KMS-11 (cell line): ENCODE measurements at regions not wholly inside any gene's neighbourhood (a gene's known extent, or its start where the extent isn't known, plus 50 kb on each side); places are given as distances from the start of the nearest gene placed in this dataset.

ENCODE experiments used
- H2AFZ ChIP-seq: fragments of 200-600 bp; sonication (generic); 2 replicates; pipeline ENCODE4 v1.6.1; 2016; ENCODE audit warnings: antibody characterized with exemption, mixed run types, low read depth
- H3K27ac ChIP-seq: fragments of 200-600 bp; sonication (generic); 2 replicates; pipeline ENCODE4 v1.6.1; 2016; ENCODE audit warnings: mild to moderate bottlenecking, mixed run types
- H3K27me3 ChIP-seq: fragments of 200-600 bp; sonication (generic); 2 replicates; pipeline ENCODE4 v1.6.1; 2017; ENCODE audit warnings: mild to moderate bottlenecking, low read depth, mixed run types, moderate library complexity; ENCODE audit not compliant: insufficient read depth
- H3K36me3 ChIP-seq: fragments of 200-600 bp; sonication (generic); 2 replicates; pipeline ENCODE4 v1.6.1; 2017; ENCODE audit warnings: mild to moderate bottlenecking, mixed run types; ENCODE audit not compliant: insufficient read depth
- H3K4me1 ChIP-seq: fragments of 200-600 bp; sonication (generic); 2 replicates; pipeline ENCODE4 v1.6.1; 2016; ENCODE audit warnings: mild to moderate bottlenecking, low read depth, mixed run types; ENCODE audit not compliant: poor library complexity, severe bottlenecking
- H3K4me2 ChIP-seq: fragments of 200-600 bp; sonication (generic); 2 replicates; pipeline ENCODE4 v1.7.0; 2016; ENCODE audit warnings: mild to moderate bottlenecking, mixed run types
- H3K4me3 ChIP-seq: fragments of 200-600 bp; sonication (generic); IDR thresholded peaks from 2 replicates; pipeline ENCODE4 v1.6.1; 2017; ENCODE audit warnings: low read depth, low read length, mixed read lengths; ENCODE audit not compliant: insufficient read depth
- H3K79me2 ChIP-seq: fragments of 200-600 bp; sonication (generic); 2 replicates; pipeline ENCODE4 v1.6.1; 2016; ENCODE audit warnings: low read depth, mixed run types; ENCODE audit not compliant: insufficient read depth
- H3K9ac ChIP-seq: fragments of 200-600 bp; sonication (generic); 2 replicates; pipeline ENCODE4 v1.6.1; 2016; ENCODE audit warnings: mild to moderate bottlenecking, mixed run types
- H4K20me1 ChIP-seq: fragments of 200-600 bp; sonication (generic); 2 replicates; pipeline ENCODE4 v1.6.1; 2016; ENCODE audit warnings: mild to moderate bottlenecking, mixed run types; ENCODE audit not compliant: insufficient read depth
- CTCF ChIP-seq: fragments of 200-600 bp; sonication (generic); conservative IDR thresholded peaks from 2 replicates; pipeline ENCODE4 v1.6.1; 2017; ENCODE audit warnings: low read depth, mild to moderate bottlenecking, antibody characterized with exemption, low read length, moderate library complexity, mixed read lengths

DNA sequence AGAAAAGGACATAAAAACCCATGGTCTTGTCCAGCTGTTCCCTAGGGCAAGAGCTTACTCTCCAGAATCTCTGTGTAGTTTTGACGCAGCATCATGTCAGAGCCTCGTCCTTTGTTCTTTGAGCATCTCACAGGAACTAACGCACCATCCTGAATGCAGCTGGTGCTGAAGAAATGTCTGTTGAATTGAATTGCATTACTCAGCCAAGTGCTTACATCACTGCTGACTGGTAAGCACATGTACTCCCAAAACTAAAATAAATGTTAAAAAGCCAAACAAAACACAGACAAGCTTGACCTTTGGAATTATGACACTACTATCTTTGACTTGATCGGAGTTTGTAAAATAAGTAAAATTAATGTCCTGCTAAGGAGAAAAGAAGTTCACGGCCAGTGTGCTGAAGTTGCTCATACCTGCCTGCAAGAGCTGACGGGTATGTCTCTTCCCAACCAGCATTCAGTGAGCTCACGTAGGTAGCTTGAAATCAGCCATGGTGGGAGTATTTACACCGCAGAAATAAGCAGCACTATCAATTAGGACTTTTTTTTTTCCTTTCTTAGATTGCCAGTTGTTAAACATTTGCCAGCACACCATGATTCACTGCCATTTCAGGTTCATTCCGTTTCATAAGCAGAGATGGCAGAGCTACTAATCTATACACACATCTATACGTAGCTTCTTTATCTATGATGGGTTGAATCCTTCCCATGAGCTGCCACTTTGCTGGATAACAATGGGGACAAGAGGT is 310.6 kb upstream of the MSX2 start:
- no peaks in the 10 kb centered on the region for H3K36me3 ChIP-seq
- H3K27ac ChIP-seq, result no peak overlapping the region
- no peak overlapping the region for H3K4me3 ChIP-seq
- H4K20me1 ChIP-seq, result no peaks in the 10 kb centered on the region
- H3K9ac ChIP-seq, result no peak overlapping the region
- H3K4me2 ChIP-seq, result no peak overlapping the region
- no peaks in the 10 kb centered on the region for H3K79me2 ChIP-seq
- H3K4me1 ChIP-seq, result no peaks in the 10 kb centered on the region
- no peaks in the 10 kb centered on the region for H3K27me3 ChIP-seq
- H2AFZ ChIP-seq, result no peak overlapping the region
- TF ChIP-seq CTCF, result no peak

GRCh38 chr5:174414315-174414710 is 310.1 kb upstream of the MSX2 start:
- H3K4me2 ChIP-seq, result no peak overlapping the region
- H4K20me1 ChIP-seq, result no peaks in the 10 kb centered on the region
- TF ChIP-seq CTCF, result no peak
- no peaks in the 10 kb centered on the region for H3K27me3 ChIP-seq
- no peak overlapping the region for H3K27ac ChIP-seq
- no peaks in the 10 kb centered on the region for H3K79me2 ChIP-seq
- no peak overlapping the region for H2AFZ ChIP-seq
- H3K4me1 ChIP-seq, result no peaks in the 10 kb centered on the region
- no peak overlapping the region for H3K4me3 ChIP-seq
- no peaks in the 10 kb centered on the region for H3K36me3 ChIP-seq
- no peak overlapping the region for H3K9ac ChIP-seq

GRCh38 chr5:174418809-174419539 is 305.4 kb upstream of the MSX2 start:
- no peaks in the 10 kb centered on the region for H3K79me2 ChIP-seq
- no peaks in the 10 kb centered on the region for H3K4me1 ChIP-seq
- H4K20me1 ChIP-seq, result no peaks in the 10 kb centered on the region
- H3K4me2 ChIP-seq, result peak overlapping the region; percentile 56
- H3K27ac ChIP-seq, result no peak overlapping the region
- no peaks in the 10 kb centered on the region for H3K27me3 ChIP-seq
- H3K9ac ChIP-seq, result no peak overlapping the region
- peak overlapping the region; percentile 82 for H2AFZ ChIP-seq
- H3K36me3 ChIP-seq, result no peaks in the 10 kb centered on the region
- no peak for TF ChIP-seq CTCF
- H3K4me3 ChIP-seq, result no peak overlapping the region

- H3K4me3 ChIP-seq, result no peak overlapping the region
- H2AFZ ChIP-seq, result peak overlapping the region; percentile 82
- no peak overlapping the region for H3K27ac ChIP-seq
- H4K20me1 ChIP-seq, result no peaks in the 10 kb centered on the region
- H3K79me2 ChIP-seq, result no peaks in the 10 kb centered on the region
- H3K27me3 ChIP-seq, result no peaks in the 10 kb centered on the region
- no peaks in the 10 kb centered on the region for H3K4me1 ChIP-seq
- H3K9ac ChIP-seq, result no peak overlapping the region
- TF ChIP-seq CTCF, result peak; percentile 80
- peak overlapping the region; percentile 56 for H3K4me2 ChIP-seq
- H3K36me3 ChIP-seq, result no peaks in the 10 kb centered on the region
Measured at GRCh38 chr5:174419540-174420132, 304.7 kb upstream of the MSX2 start.
